ENCODE measurements at regions not wholly inside any gene's neighbourhood (a gene's known extent, or its start where the extent isn't known, plus 50 kb on each side); places are given as distances from the start of the nearest gene placed in this dataset.
"Not testable (repeated sequence)": the region's sequence is repeated elsewhere in the genome, so short reads cannot be mapped to it uniquely, and the experiment has no call there.

DNA sequence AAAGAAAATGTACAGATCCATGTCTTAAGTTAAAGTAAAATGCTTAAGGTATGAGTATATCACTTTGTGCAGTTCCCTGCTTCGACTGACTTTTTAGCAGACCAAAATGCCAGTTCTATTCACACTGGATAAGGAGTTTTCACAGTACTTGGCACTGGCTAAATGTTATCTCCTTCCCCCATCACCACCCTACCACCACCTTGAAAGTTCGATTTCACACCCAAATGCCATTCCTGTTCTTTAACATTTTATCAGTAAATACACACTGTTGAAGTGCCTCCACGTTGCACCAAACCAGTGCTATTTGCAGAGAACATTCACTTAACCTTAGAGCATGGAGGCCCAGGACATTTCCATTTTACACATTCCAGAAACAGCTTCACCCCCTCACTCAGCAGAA is 100.0 kb downstream of the URB2 start:
- TF ChIP-seq, protein P1, sequence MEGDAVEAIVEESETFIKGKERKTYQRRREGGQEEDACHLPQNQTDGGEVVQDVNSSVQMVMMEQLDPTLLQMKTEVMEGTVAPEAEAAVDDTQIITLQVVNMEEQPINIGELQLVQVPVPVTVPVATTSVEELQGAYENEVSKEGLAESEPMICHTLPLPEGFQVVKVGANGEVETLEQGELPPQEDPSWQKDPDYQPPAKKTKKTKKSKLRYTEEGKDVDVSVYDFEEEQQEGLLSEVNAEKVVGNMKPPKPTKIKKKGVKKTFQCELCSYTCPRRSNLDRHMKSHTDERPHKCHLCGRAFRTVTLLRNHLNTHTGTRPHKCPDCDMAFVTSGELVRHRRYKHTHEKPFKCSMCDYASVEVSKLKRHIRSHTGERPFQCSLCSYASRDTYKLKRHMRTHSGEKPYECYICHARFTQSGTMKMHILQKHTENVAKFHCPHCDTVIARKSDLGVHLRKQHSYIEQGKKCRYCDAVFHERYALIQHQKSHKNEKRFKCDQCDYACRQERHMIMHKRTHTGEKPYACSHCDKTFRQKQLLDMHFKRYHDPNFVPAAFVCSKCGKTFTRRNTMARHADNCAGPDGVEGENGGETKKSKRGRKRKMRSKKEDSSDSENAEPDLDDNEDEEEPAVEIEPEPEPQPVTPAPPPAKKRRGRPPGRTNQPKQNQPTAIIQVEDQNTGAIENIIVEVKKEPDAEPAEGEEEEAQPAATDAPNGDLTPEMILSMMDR (IDR thresholded peaks at IDR 0.05; ENCODE audit: low read depth, low read length, missing control alignments): no peak
- no peak for DNase-seq (ENCODE audit: extremely low read depth, low read depth)
- H3K4me3 ChIP-seq (replicated peaks; ENCODE audit: low read depth, low read length): no peak overlapping the region

DNA sequence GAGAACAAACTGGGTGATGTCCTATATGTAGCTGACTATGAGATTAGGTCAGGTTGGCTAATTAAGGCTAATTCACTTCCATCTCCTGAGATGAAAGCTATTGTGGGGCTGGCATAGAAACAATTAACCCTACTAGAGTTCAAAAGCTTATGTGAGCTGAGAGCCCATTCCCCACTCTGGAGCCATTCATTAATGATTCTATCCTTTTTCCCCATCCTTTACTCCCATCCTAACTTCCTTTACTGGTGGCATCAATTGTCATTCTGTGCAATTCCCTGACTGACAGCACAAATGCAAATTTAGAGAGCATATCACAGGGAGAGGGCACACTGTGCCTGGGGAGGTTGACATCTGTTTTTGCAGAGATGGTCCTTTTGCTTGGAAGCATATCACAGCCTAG is 103.9 kb downstream of the URB2 start:
- TF ChIP-seq, protein P1 (IDR thresholded peaks at IDR 0.05; ENCODE audit: low read depth, low read length, missing control alignments): no peak
- H3K4me3 ChIP-seq (replicated peaks; ENCODE audit: low read depth, low read length): no peak overlapping the region
- no peak for DNase-seq (ENCODE audit: extremely low read depth, low read depth)

DNA sequence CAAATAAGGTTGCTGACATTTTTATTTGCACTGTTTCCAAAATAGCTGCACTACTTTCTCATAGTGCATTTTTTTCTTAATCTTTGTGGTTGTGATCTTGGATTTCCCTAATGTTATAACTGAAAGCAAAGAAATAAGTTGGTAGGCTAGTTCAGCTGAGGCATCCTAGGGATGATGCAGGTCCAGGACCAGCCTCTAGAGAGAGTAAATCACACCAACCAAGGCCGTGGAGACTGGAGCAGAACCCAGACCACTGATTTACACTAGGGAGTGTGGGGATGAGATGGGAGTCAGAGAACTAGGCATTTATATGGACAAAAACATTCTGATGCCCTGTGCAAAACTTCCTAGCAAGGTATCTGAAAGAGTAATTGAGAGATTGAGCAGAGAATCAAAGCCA is 104.5 kb downstream of the URB2 start:
- H3K4me3 ChIP-seq (replicated peaks; ENCODE audit: low read depth, low read length): no peak overlapping the region
- DNase-seq (ENCODE audit: extremely low read depth, low read depth): no peak
- TF ChIP-seq, protein P1 (IDR thresholded peaks at IDR 0.05; ENCODE audit: low read depth, low read length, missing control alignments): no peak

DNA sequence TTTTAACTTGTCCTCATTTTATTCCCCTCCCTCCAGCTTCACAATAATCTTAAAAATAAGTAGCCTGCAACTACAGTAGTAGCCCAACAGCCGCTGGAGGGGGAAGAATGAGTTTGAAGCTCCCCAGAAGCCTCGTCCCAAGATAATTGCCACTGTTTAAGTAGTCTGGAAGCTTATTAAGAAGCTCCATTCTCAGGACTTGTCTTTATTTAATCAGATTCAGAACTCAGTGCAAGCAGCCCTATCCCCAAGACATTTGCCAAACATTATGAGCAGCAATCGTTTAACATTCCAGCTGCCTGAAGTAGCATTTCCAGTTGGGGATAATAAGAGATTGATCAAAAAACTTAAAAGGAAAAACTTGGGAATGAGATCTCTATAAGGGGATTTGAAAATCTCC is 106.0 kb downstream of the URB2 start:
- TF ChIP-seq, protein P1 (IDR thresholded peaks at IDR 0.05; ENCODE audit: low read depth, low read length, missing control alignments): no peak
- H3K4me3 ChIP-seq (replicated peaks; ENCODE audit: low read depth, low read length): no peak overlapping the region
- no peak for DNase-seq (ENCODE audit: extremely low read depth, low read depth)

DNA sequence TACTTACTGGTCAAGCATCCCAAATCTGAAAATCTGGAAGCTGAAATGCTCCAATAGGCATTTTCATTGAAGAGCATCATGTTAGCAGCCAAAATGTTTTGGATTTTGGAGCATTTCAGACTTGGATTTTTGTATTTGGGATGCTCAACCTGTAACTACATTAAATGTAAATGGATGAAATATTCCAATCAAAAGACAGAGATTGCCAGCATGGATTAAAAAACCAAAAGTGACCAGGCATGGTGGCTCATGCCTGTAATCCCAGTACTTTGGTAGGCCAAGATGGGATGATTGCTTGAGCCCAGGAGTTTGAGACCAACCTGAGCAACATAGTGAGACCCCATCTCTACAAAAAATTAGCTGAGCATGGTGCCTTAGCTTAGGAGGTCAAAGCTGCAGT is 110.3 kb downstream of the URB2 start:
- TF ChIP-seq, protein P1 (IDR thresholded peaks at IDR 0.05; ENCODE audit: low read depth, low read length, missing control alignments): no peak
- no peak overlapping the region for H3K4me3 ChIP-seq (replicated peaks; ENCODE audit: low read depth, low read length)

DNA sequence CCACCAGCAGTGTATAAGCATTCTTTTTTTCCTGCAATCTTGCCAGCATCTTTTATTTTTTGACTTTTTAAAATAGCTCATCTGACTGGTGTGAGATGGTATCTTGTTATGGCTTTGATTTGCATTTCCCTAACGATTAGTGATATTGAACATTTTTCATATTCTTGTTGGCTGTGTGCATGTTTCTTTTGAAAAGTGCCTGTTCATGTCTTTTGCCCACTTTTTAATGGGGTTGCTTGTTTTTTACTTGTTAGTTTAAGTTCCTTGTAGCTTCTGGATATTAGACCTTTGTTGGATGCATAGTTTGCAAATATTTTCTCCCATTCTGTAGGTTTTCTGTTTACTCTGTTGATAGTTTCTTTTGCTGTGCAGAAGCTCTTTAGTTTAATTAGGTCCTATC is 116.6 kb downstream of the URB2 start:
- DNase-seq (ENCODE audit: extremely low read depth, low read depth); H3K4me3 ChIP-seq (replicated peaks; ENCODE audit: low read depth, low read length): not testable (repeated sequence)

More for the DNA sequence above, 110.3 kb downstream of the URB2 start:
- DNase-seq (ENCODE audit: extremely low read depth, low read depth): no peak

DNA sequence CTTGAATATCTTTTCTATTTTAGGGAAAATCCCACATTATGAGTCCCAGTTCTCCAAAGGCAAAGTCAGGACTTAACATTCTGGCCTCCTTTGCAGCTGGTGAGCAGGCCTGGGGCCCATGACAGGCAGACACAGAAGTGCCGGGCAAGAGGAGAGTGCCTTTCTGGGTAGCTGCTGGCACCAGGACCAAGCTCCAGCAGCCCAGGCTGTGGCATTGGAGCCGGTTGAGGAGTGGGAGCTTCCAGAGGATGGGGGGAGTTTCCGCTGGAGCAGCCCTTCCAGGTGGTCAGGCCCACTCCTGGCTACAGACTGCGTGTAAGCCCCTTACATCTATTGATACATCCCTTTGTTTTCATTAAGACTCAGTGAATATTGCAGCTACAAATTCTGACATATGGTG is 123.9 kb downstream of the URB2 start:
- DNase-seq (ENCODE audit: extremely low read depth, low read depth): no peak
- no peak overlapping the region for H3K4me3 ChIP-seq (replicated peaks; ENCODE audit: low read depth, low read length)
- TF ChIP-seq, protein P1 (IDR thresholded peaks at IDR 0.05; ENCODE audit: low read depth, low read length, missing control alignments): no peak
